GM12875 (cell line): ENCODE measurements at regions not wholly inside any gene's neighbourhood (a gene's known extent, or its start where the extent isn't known, plus 50 kb on each side); places are given as distances from the start of the nearest gene placed in this dataset.
"Not testable (repeated sequence)": the region's sequence is repeated elsewhere in the genome, so short reads cannot be mapped to it uniquely, and the experiment has no call there.

Experiments used
- H3K4me3 ChIP-seq: one replicate; pipeline ENCODE4 v1.5.1; 2011; ENCODE audit warnings: low read depth, low read length, control low read depth
- CTCF ChIP-seq: IDR thresholded peaks from 2 replicates; pipeline ENCODE4 v1.5.1; 2011; ENCODE audit warnings: low read depth, mild to moderate bottlenecking, control low read depth, inconsistent platforms, low read length, moderate library complexity, borderline replicate concordance; ENCODE audit not compliant: insufficient read depth

GRCh38 chr1:177686933-177687332 lies 282.9 kb downstream of the SEC16B start:
- TF ChIP-seq CTCF: no peak
- H3K4me3 ChIP-seq: no peak overlapping the region

- TF ChIP-seq CTCF: no peak
- H3K4me3 ChIP-seq: no peak overlapping the region
These were observed 300.7 kb downstream of the SEC16B start for GRCh38 chr1:177669161-177669560.

- no peak overlapping the region for H3K4me3 ChIP-seq
- no peak for TF ChIP-seq CTCF
These were observed 303.9 kb downstream of the SEC16B start for GRCh38 chr1:177665935-177666334.

GRCh38 chr1:177664742-177665141 lies 305.1 kb downstream of the SEC16B start:
- H3K4me3 ChIP-seq: not testable (repeated sequence)

- no peak for TF ChIP-seq CTCF
- no peak overlapping the region for H3K4me3 ChIP-seq
These were observed 309.7 kb downstream of the SEC16B start for GRCh38 chr1:177660188-177660587.

- no peak overlapping the region for H3K4me3 ChIP-seq
- no peak for TF ChIP-seq CTCF
These were observed 310.6 kb downstream of the SEC16B start for GRCh38 chr1:177659281-177659680.

GRCh38 chr1:177656598-177656997 lies 313.3 kb downstream of the SEC16B start:
- TF ChIP-seq CTCF: no peak
- no peak overlapping the region for H3K4me3 ChIP-seq

GRCh38 chr1:177650947-177651346 lies 318.9 kb downstream of the SEC16B start:
- TF ChIP-seq CTCF: no peak
- no peak overlapping the region for H3K4me3 ChIP-seq
